ENCODE measurements at regions not wholly inside any gene's neighbourhood (a gene's known extent, or its start where the extent isn't known, plus 50 kb on each side); places are given as distances from the start of the nearest gene placed in this dataset.
A peak's percentile ranks its signal among the peaks of the same experiment; 100 is the strongest.

DNA sequence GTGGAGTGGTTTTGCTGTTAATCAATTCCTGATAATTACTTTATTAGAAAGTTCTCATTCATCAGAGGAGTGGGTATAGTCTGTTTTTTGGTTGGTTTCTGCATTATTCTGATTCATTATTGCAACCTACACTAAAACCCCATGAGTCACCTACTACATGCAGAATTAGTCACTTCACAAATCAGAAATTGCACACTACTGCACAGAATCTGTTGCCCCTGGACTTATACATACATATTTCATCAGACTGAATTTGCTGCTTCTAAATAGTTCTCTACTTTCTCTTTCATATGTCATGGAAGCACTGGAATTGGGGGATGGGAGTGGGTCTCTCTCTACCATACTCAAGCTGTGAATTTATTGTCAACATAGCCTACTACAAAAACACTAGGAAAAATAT is 585.1 kb downstream of the DNAH5 start:
- peak; percentile 7 for DNase-seq (ENCODE audit: low read depth)
- TF ChIP-seq, protein P1, sequence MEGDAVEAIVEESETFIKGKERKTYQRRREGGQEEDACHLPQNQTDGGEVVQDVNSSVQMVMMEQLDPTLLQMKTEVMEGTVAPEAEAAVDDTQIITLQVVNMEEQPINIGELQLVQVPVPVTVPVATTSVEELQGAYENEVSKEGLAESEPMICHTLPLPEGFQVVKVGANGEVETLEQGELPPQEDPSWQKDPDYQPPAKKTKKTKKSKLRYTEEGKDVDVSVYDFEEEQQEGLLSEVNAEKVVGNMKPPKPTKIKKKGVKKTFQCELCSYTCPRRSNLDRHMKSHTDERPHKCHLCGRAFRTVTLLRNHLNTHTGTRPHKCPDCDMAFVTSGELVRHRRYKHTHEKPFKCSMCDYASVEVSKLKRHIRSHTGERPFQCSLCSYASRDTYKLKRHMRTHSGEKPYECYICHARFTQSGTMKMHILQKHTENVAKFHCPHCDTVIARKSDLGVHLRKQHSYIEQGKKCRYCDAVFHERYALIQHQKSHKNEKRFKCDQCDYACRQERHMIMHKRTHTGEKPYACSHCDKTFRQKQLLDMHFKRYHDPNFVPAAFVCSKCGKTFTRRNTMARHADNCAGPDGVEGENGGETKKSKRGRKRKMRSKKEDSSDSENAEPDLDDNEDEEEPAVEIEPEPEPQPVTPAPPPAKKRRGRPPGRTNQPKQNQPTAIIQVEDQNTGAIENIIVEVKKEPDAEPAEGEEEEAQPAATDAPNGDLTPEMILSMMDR (conservative IDR thresholded peaks at IDR 0.05; ENCODE audit: low read depth, low read length): no peak
- no peak overlapping the region for H3K4me3 ChIP-seq (ENCODE audit: low read depth, low read length)

DNA sequence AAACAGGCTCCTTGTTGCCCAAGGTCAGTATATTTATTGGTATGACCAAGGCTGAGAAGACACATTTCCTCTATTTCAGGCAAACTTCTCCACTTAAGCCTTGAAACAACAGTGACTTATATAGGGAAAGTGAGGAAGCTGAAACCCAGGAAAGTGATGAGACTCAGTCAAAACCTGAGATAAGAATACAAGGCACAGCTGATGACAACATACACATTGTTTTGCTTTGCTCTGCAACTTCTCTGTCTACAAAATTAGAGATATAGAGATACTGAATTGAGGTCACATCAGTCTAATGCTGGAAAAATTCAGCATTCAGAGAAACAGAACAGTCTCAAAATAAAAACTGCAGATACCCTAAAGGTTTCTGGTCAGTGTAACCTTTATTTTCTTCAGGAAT is 586.1 kb downstream of the DNAH5 start:
- DNase-seq (ENCODE audit: low read depth): no peak
- TF ChIP-seq, protein P1 (conservative IDR thresholded peaks at IDR 0.05; ENCODE audit: low read depth, low read length): no peak

DNA sequence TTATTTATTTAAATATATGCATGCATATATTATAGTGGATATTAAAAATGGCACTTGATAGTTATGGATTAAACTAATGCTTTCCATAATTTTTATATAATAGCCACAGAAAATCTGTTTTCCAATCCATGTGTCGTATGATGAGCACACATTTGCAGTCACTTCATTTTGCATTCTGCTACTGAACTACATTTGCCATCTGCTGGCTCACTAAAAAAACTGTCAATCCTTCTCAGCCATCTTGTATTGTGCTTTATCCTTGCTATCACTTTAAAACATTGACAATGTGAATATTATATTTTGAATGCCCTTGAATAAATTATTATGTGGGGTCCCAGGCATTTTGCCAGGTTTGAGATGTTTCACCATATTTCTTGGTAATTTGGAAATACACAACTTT is 586.6 kb downstream of the DNAH5 start:
- TF ChIP-seq, protein P1 (conservative IDR thresholded peaks at IDR 0.05; ENCODE audit: low read depth, low read length): no peak
- H3K4me3 ChIP-seq (ENCODE audit: low read depth, low read length): no peak overlapping the region

More for the DNA sequence above, 586.1 kb downstream of the DNAH5 start:
- H3K4me3 ChIP-seq (ENCODE audit: low read depth, low read length): no peak overlapping the region

DNA sequence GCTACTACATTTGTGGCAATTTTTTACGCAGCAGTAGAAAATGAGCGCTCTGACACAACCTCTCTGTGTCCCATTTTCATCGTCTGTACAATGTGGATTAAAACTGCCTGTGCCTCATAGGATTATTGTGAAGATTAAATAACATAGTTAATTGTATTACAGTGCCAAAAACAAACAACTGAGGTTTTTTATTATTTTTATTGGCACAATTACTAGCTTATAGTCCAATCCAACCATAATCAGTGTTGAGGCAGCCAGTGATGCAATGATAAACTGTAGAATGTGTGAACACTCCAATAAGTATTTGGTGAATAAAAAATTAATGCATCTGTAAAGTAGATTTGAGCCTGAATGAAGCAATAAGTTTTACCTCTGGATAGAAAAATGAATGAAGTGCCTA is 588.3 kb downstream of the DNAH5 start:
- no peak for DNase-seq (ENCODE audit: low read depth)
- TF ChIP-seq, protein P1 (conservative IDR thresholded peaks at IDR 0.05; ENCODE audit: low read depth, low read length): no peak
- H3K4me3 ChIP-seq (ENCODE audit: low read depth, low read length): no peak overlapping the region

More for the DNA sequence above, 586.6 kb downstream of the DNAH5 start:
- DNase-seq (ENCODE audit: low read depth): no peak

DNA sequence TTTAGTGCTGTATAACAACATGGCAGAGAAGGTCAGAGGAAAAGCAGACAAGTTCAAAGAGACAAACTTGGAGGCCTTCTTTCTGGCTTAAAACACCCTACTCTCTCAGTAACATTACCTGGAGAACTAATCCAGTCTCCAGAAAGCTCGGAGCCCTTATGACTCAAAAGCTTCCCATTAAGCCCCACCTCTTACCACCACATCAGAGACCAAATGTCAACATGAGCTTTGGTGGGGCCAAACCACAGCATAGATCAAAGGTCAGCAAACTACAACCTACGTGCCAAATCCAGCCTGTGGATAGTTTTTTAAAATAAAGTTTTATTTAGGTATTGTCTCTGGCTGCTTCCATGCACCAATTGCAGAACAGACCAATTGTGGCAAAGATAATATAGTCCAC is 589.9 kb downstream of the DNAH5 start:
- no peak overlapping the region for H3K4me3 ChIP-seq (ENCODE audit: low read depth, low read length)
- TF ChIP-seq, protein P1 (conservative IDR thresholded peaks at IDR 0.05; ENCODE audit: low read depth, low read length): no peak
- DNase-seq (ENCODE audit: low read depth): no peak

DNA sequence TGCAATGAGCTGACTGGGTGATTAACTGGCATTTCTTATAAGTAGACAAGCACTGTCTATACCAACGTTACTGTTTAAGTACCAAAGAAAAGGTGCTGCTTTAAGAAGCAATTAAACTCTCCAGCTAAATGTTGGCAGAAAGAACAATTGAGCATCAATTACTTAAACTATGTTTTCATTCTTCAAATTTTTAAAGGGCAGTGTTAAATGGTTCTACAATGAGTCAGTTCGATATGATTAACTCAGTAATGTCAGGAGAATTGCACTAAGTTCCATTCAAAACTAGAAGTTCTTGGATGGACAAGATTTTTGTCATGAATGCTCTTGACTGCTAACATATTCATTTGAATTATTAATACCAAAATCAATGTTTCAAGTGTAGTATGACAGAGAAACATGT is 593.7 kb downstream of the DNAH5 start:
- DNase-seq (ENCODE audit: low read depth): no peak
- H3K4me3 ChIP-seq (ENCODE audit: low read depth, low read length): no peak overlapping the region
- TF ChIP-seq, protein P1 (conservative IDR thresholded peaks at IDR 0.05; ENCODE audit: low read depth, low read length): no peak

DNA sequence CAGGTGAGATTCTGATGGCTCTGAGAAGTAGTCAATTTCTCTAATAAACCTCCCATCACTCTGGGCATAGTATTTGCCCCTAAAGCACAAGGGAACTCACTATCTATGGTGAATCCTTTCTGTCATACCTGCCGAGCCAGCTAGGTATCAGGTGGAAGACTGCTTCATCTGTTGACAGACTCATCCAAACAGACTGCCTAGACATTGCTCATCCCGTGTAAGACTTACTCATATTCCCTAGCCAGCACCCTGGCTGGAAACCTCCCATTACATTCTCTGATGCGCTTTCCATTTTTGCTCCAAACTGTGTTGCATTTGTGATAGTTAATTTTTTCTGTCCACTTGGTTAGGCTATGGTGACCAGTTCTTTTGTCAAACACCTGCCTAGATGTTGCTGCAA is 595.9 kb downstream of the DNAH5 start:
- TF ChIP-seq, protein P1 (conservative IDR thresholded peaks at IDR 0.05; ENCODE audit: low read depth, low read length): no peak

More for the DNA sequence above, 595.9 kb downstream of the DNAH5 start:
- no peak overlapping the region for H3K4me3 ChIP-seq (ENCODE audit: low read depth, low read length)
- DNase-seq (ENCODE audit: low read depth): no peak
